GDM1 (cell line): ENCODE measurements at regions not wholly inside any gene's neighbourhood (a gene's known extent, or its start where the extent isn't known, plus 50 kb on each side); places are given as distances from the start of the nearest gene placed in this dataset.

ENCODE experiments used
- DNase-seq: peaks from one replicate; lab custom pipeline; 2025; lab: John Stamatoyannopoulos, UW

DNA sequence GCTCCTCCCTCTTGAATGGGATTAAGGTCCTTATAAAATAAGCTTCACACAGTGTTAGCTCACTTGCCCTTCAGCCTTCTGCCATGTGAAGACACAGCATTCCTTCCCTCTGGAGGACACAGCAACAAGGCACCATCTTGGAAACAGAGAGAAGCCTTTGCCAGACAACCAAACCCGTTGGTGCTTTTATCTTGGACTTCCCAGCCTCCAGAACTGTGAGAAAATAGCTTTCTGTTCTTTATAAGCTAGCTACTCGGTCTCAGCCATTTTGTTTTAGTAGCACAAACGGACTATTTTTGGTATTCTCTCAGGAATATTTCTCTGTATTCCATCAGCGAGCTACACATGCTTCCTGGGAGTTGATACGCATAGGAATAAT is 58.6 kb upstream of the IRF2BP2 start:
- no peak for DNase-seq

DNA sequence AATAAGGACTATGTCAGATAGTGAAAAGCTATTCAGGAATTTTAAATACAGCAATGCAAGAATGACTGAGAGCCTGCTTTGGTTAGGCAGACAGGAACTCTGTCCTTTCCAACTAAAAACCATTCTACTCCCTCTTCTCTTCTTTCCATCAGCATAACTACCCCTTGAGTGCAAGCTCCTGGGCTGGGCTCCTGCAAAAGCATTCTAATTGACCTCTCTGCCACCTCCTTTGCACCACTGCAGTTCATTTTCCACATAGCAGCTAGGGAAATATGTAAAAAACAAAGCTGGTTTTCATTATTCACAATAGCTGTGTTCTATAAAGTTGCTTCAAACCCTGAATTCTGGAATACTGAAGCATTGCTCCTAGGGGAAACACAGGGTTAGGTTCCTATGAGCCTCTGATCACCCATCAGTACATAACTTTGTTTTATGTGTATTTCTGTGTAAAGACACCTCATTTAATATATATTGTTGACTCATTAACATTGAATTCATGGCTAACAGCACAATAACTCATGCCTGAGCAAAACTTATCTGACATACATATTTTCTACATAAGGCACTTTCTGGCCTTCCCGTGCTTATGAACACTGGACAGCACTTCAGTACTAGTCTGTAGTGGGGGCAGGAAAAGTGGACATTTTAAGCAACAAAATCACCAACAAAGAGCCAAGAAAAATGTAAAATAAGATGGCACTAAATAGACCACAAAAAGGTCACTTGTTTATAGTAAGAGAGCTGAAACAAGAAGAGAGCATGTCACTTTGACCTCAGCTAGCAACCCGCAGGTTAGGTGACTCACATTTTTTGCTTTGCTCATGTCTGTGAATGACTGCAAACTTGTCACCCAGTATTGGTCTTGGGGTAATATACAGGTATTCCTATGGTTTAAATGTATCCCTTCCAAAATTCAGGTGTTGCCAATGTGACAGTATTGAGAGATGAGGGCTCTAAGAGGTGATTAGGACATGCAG is 57.9 kb upstream of the IRF2BP2 start:
- no peak for DNase-seq

DNA sequence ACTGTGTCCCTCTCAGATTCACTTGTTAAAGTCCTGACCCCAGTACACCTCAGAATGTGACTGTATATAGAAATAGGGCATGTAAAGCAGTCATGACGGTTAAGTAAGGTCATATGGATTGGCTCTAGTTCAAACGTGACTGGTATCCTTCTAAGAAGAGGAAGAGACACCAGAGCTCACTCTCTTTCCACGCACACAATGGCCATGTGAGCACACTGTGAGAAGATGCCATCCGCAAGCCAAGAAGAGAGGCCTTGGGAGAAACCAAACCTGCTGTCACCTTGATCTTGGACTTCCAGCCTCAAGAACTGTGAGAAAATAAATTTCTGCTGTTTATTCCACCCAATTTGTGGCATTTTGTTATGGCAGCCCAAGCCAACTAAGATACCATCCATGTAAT is 56.8 kb upstream of the IRF2BP2 start:
- DNase-seq, result no peak

DNA sequence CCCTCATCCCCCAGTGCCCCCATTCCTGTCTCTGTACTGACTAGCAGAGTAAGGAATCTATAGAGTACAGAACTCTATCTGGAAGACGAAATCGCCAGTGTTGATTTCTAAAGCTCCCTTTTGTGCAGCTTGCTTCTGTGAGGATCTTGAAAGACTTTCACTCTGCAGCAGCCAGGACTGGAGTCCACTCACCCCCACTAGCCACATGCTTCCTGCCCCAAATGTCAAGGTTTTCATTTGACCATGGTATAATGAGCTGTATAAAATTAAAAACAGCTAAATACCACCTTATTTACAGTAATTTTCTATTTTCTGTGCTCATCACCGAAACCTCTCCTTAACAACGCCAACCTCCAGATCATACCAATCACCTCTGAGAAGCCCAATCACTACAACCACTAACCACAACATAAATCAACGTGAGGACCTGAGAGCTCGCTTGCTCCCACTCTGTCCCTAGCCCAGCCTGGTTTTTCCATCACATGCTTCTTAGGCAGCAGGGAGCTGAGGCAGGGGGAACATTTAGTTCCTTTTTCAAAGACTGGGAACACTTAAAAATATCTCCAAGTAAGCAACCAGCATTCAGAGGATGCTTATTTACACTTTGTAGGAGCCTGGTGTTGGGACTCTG is 56.1 kb upstream of the IRF2BP2 start:
- no peak for DNase-seq

DNA sequence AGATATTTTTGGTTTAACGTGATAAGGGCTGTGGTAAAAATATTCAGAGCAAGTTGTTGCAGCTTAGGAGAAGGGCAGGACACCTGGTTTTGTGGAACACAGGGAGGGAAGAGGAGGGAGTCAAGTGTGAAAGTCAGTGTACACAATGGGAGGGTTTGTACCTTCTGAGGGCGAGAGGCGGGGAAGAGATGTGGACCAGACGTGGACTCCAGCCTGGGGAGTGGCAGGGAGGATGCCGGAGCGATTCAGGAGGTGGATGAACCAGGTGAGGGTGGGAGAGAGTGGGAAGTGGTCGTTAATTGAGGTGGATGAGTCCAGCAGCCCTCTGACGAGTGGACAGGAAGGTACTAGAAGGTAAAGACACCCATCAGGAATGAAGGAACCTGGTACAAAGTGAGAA is 52.2 kb upstream of the IRF2BP2 start:
- no peak for DNase-seq

DNA sequence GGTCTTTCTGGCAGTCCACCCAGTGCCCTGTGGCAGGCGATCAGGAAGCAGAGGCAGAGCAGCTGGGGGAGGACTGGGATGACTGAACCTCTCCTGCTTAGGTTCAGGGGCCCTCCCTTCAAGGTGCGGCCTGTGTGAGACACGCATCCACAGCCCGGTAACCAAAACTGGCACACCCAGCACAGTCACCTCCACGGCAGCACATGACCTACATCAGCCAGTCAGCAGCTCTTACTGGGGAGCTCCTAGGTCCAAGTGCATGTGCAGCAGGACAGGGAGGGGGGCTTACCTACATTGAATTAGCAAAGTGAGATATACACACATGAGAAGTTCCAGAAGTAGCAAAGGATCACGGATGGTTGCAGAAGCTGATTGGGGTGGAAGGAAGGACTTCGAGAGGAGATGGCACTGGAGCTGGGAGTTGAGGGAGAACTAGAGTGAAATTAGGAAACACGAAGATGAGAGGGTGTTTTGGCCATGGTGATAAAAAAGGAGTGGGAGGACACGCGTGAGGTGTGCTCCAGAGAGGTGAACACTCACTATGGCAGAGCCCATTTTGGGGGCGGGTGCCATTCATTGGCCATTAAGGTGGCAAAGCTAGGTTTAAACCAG is 51.4 kb upstream of the IRF2BP2 start:
- DNase-seq, result no peak

DNA sequence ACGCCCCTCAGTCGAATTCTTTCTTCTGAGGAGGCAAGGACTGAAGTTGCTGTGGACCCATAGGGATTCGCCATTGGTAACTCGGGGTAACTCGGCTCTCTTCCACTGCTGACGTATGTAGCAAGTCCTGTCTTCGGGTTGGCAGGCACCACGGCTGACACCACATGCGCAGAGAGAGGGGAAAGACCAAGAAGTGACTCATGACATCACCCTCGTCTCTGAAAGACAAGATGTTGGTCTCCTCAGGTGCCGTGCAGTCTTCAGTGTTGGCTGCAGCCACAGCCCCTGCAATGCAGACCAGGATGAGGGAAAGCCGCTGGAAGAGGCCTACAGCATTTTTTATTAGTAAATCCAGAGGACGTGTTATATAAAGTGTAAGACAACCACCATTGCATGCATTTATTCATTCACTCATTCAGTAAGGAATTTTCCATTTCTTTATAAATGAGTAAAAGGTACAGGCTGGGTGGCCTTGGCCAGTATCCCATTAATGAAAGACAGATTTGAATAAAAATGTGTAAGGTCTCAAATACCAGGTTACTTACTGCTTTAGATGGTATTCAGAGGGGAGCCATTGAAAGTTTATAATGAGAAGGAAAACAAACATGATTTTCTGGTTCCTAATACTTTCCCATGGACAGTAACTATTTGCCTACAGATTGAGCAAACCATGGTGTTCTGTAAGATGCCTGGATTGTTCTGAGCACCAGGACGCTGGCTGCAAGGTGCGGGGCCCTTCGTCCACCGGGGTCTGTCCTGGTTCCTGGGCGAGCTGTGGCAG is 50.7 kb upstream of the IRF2BP2 start:
- DNase-seq, result no peak
